ENCODE measurements at regions not wholly inside any gene's neighbourhood (a gene's known extent, or its start where the extent isn't known, plus 50 kb on each side); places are given as distances from the start of the nearest gene placed in this dataset.

DNA sequence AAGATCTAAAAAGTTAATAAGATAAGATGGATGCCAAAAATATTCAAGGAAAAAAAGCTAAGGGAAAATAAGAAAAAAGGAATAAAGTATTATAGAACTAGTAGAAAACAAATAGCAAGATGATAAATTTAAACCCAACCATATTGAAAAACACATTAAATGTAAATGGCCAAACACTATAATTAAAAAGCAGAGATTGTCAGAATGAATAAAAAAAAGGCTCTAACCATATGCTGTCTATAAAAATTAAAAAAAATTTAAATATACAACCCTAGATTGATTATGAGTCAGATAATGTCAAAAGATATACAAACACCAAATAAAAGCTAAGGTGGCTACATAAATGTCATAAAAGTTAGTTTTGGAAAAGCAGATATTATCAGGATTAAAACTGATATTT is 617.5 kb upstream of the SGCG start:
- no peak for DNase-seq (ENCODE audit: low read depth)
- TF ChIP-seq MAX (IDR thresholded peaks at IDR 0.05; ENCODE audit: low read depth, low read length), result no peak
- TF ChIP-seq POLR2A (IDR thresholded peaks at IDR 0.05; ENCODE audit: extremely low read depth, insufficient read length), result no peak
- TF ChIP-seq, protein P1, sequence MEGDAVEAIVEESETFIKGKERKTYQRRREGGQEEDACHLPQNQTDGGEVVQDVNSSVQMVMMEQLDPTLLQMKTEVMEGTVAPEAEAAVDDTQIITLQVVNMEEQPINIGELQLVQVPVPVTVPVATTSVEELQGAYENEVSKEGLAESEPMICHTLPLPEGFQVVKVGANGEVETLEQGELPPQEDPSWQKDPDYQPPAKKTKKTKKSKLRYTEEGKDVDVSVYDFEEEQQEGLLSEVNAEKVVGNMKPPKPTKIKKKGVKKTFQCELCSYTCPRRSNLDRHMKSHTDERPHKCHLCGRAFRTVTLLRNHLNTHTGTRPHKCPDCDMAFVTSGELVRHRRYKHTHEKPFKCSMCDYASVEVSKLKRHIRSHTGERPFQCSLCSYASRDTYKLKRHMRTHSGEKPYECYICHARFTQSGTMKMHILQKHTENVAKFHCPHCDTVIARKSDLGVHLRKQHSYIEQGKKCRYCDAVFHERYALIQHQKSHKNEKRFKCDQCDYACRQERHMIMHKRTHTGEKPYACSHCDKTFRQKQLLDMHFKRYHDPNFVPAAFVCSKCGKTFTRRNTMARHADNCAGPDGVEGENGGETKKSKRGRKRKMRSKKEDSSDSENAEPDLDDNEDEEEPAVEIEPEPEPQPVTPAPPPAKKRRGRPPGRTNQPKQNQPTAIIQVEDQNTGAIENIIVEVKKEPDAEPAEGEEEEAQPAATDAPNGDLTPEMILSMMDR (IDR thresholded peaks at IDR 0.05; ENCODE audit: low read depth, low read length), result no peak
- TF ChIP-seq MYC (IDR thresholded peaks at IDR 0.05; ENCODE audit: low read depth, low read length), result no peak
- H3K4me3 ChIP-seq (ENCODE audit: low read depth, low read length), result no peak overlapping the region

- H3K4me3 ChIP-seq (ENCODE audit: low read depth, low read length), result no peak overlapping the region
- peak; percentile 2 for DNase-seq (ENCODE audit: low read depth)
- no peak for TF ChIP-seq POLR2A (IDR thresholded peaks at IDR 0.05; ENCODE audit: extremely low read depth, insufficient read length)
- no peak for TF ChIP-seq MAX (IDR thresholded peaks at IDR 0.05; ENCODE audit: low read depth, low read length)
- TF ChIP-seq, protein P1 (IDR thresholded peaks at IDR 0.05; ENCODE audit: low read depth, low read length), result no peak
- no peak for TF ChIP-seq MYC (IDR thresholded peaks at IDR 0.05; ENCODE audit: low read depth, low read length)
Measured at GRCh38 chr13:22569811-22570210, 611.0 kb upstream of the SGCG start.

GRCh38 chr13:22589880-22590279 is 590.9 kb upstream of the SGCG start:
- no peak for DNase-seq (ENCODE audit: low read depth)
- H3K4me3 ChIP-seq (ENCODE audit: low read depth, low read length), result no peak overlapping the region

GRCh38 chr13:22592515-22592914 is 588.3 kb upstream of the SGCG start:
- no peak overlapping the region for H3K4me3 ChIP-seq (ENCODE audit: low read depth, low read length)
- no peak for TF ChIP-seq MAX (IDR thresholded peaks at IDR 0.05; ENCODE audit: low read depth, low read length)
- peak; percentile 11 for DNase-seq (ENCODE audit: low read depth)

More at GRCh38 chr13:22589880-22590279, 590.9 kb upstream of the SGCG start:
- no peak for TF ChIP-seq MYC (IDR thresholded peaks at IDR 0.05; ENCODE audit: low read depth, low read length)
- TF ChIP-seq, protein P1 (IDR thresholded peaks at IDR 0.05; ENCODE audit: low read depth, low read length), result no peak

DNA sequence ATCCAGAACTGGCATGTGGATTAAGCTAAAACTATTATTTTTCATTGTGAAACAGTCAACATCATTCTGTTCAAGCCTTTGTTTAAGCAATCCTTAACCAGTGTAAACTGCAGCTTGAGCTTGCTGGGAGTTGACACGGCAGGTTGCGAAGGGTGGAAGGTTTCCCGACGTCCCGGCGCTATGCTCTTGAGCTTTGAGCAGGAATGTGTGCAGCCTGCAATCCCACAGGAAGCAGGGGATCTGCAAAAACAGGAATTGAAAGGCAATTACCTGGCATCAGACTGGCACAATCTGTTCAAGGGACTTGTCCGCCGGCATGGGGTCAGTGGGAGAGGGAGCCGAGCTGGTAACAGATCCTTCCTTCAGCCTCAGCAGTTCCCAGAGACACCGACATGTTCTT is 586.7 kb upstream of the SGCG start:
- no peak for DNase-seq (ENCODE audit: low read depth)
- no peak overlapping the region for H3K4me3 ChIP-seq (ENCODE audit: low read depth, low read length)
- no peak for TF ChIP-seq POLR2A (IDR thresholded peaks at IDR 0.05; ENCODE audit: extremely low read depth, insufficient read length)
- TF ChIP-seq, protein P1 (IDR thresholded peaks at IDR 0.05; ENCODE audit: low read depth, low read length), result no peak
- no peak for TF ChIP-seq MAX (IDR thresholded peaks at IDR 0.05; ENCODE audit: low read depth, low read length)
- TF ChIP-seq MYC (IDR thresholded peaks at IDR 0.05; ENCODE audit: low read depth, low read length), result no peak

- no peak for DNase-seq (ENCODE audit: low read depth)
- TF ChIP-seq, protein P1 (IDR thresholded peaks at IDR 0.05; ENCODE audit: low read depth, low read length), result no peak
- no peak for TF ChIP-seq MYC (IDR thresholded peaks at IDR 0.05; ENCODE audit: low read depth, low read length)
- no peak for TF ChIP-seq MAX (IDR thresholded peaks at IDR 0.05; ENCODE audit: low read depth, low read length)
- TF ChIP-seq POLR2A (IDR thresholded peaks at IDR 0.05; ENCODE audit: extremely low read depth, insufficient read length), result no peak
- no peak overlapping the region for H3K4me3 ChIP-seq (ENCODE audit: low read depth, low read length)
Measured at GRCh38 chr13:22596171-22596863, 584.5 kb upstream of the SGCG start.
